Ovary (tissue), 7 donors: ENCODE measurements at regions not wholly inside any gene's neighbourhood (a gene's known extent, or its start where the extent isn't known, plus 50 kb on each side); places are given as distances from the start of the nearest gene placed in this dataset.

ENCODE experiments used
- DNase-seq, 5 donors: peaks; one replicate each; pipeline ENCODE4 v3.0.0-alpha.2; 2019 to 2020
- H3K27ac ChIP-seq, 2 donors: fragments of 200-600 bp; one replicate each; pipeline versions ENCODE4 v1.5.1 to v1.8.0; 2019 to 2022
- H3K27me3 ChIP-seq: fragments of 200-600 bp; one replicate; pipeline ENCODE4 v1.8.0; 2022
- H3K36me3 ChIP-seq: fragments of 200-600 bp; sonication (generic); one replicate; pipeline ENCODE4 v1.5.1; 2019
- H3K4me1 ChIP-seq: one replicate; pipeline ENCODE4 v1.8.1; 2013; ENCODE audit warnings: mild to moderate bottlenecking, moderate library complexity; ENCODE audit not compliant: insufficient read depth
- H3K4me3 ChIP-seq: fragments of 200-600 bp; sonication (generic); one replicate; pipeline ENCODE4 v1.5.1; 2017
- H3K9me3 ChIP-seq, 2 donors: fragments of 200-600 bp in 1 of 2; sonication (generic) in 1 of 2; one replicate each; pipeline versions ENCODE4 v1.5.1 to v1.8.1; 2013 to 2019; ENCODE audit warnings: mild to moderate bottlenecking in 1 of 2, moderate library complexity in 1 of 2
- CTCF ChIP-seq, 3 donors: fragments of 450-650 bp in 2 of 3; fragments of 200-600 bp in 1 of 3; IDR thresholded peaks; one replicate each; pipeline versions ENCODE4 v1.5.1 to v1.8.0; 2016 to 2022; ENCODE audit warnings: antibody characterized with exemption in 3 of 3, mild to moderate bottlenecking in 1 of 3
- EP300 ChIP-seq: sonication (generic); formaldehyde crosslinking; IDR thresholded peaks from one replicate; pipeline ENCODE4 v1.6.1; 2017; ENCODE audit warnings: antibody characterized with exemption
- POLR2A ChIP-seq: fragments of 450-650 bp; IDR thresholded peaks from one replicate; pipeline ENCODE4 v1.6.1; 2017; ENCODE audit warnings: antibody characterized with exemption, mild to moderate bottlenecking, moderate library complexity
- WGBS, 3 donors: extraction: QIAGEN DNeasy Blood & Tissue Kit in 1 of 3; methylation state at CpG; one replicate each; pipeline versions ENCODE4 v1.1.5 to v1.1.7; 2013 to 2017; 5-methylcytosine and 5-hydroxymethylcytosine counted together
- intact Hi-C, 4 donors: fragments of 100-400 bp; cut with DNase I; formaldehyde crosslinking; loops; one replicate each; pipeline versions ENCODE4 v1.11.0 to v1.15.1; 2022 to 2023
- donor health status: DM: no; HTN: no; CAD: no; lungs with moderate emphysema.
- donor health status: DM: no; HTN: no; CAD: no.
- donor health status: Bipolar disorder and iron deficiency.
- donor health status: DM: no; HTN: no; CAD: no.
- donor health status: DM: yes; HTN: yes; CAD: no.

DNA sequence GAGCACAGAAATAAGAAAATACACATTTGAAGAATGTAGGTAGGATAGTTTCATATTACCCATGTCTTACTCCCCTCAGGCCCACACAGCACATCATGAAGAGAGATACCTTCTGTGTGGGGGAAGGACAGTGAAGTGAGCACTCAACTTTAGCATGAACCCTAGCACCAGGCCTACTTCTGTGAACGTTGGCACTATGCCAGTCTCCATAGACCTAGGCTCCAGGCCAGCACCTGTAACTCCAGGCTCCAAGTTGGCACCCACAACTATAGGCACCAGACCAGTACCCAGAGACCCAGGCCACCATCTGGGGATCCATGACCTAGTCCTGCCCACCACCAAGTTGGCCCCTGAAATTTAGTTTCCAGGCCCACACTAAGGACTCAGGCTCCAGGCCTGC is 410.9 kb downstream of the INSC start:
- no peak for DNase-seq
- no peak overlapping the region for H3K4me3 ChIP-seq
- no peaks in the 10 kb centered on the region for H3K36me3 ChIP-seq
- intact Hi-C loops, result no loop called here
- no peaks in the 10 kb centered on the region for H3K27me3 ChIP-seq
- no peaks in the 10 kb centered on the region for H3K4me1 ChIP-seq
- WGBS, 3 donors, result 63 to 76% (median 64%) methylated on average over 1 of the region's 1 CpG
- peaks cover 0 to 10% of the 10 kb centered on the region in 2 donors for H3K9me3 ChIP-seq
- TF ChIP-seq POLR2A, result no peak
- no peak for TF ChIP-seq CTCF (IDR thresholded peaks at IDR 0.05)
- no peak for TF ChIP-seq EP300
- H3K27ac ChIP-seq, result no peak overlapping the region

- WGBS, 3 donors, result 80 to 84% (median 83%) methylated on average over 2 of the region's 2 CpGs
- TF ChIP-seq POLR2A (no peak), EP300 (no peak), CTCF (IDR thresholded peaks at IDR 0.05) (no peak)
- H3K36me3 ChIP-seq, result no peaks in the 10 kb centered on the region
- H3K9me3 ChIP-seq, result peaks cover 0 to 10% of the 10 kb centered on the region in 2 donors
- H3K27ac ChIP-seq, result no peak overlapping the region
- no peaks in the 10 kb centered on the region for H3K4me1 ChIP-seq
- no peaks in the 10 kb centered on the region for H3K27me3 ChIP-seq
- H3K4me3 ChIP-seq, result no peak overlapping the region
- DNase-seq, result no peak
- intact Hi-C loops, result no loop called here
Observed at GRCh38 chr11:15526032-15526431, 411.3 kb downstream of the INSC start.

DNA sequence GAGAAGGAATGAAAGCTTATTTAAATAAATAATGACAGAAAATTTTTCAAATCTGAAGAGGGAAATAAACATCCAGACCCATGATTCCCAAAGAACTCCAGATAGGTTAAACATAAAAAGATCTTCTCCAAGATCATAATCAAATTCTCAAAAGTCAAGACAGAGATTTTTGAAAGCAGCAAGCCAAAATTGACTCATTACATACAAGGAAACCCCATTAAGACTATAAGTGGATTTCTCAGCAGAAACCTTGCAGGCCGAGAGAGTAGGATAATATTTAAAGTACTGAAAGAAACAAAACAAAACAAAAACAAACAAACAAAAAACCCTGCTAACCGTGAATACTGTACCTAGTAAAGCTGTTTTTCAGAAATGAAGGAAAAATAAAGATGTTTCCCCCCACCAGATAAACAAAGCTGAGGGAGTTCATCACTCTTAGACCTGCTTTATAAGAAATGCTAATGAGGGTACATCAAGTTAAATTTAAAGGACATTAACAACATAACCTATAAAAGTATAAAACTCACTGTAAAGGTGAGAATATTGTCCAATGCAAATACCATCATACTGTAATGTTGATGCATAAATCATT is 412.2 kb downstream of the INSC start:
- Histone ChIP-seq H3K36me3 (no peaks in the 10 kb centered on the region), H3K4me3 (no peak overlapping the region), H3K4me1 (no peaks in the 10 kb centered on the region), H3K9me3 (peaks cover 0 to 10% of the 10 kb centered on the region in 2 donors), H3K27me3 (no peaks in the 10 kb centered on the region), H3K27ac (no peak overlapping the region)
- no peak for DNase-seq
- WGBS, 3 donors, result 47 to 75% (median 56%) methylated on average over 2 of the region's 2 CpGs
- intact Hi-C loops, result no loop called here
- TF ChIP-seq POLR2A, result no peak
- TF ChIP-seq CTCF (IDR thresholded peaks at IDR 0.05), result no peak
- TF ChIP-seq EP300, result no peak

- Histone ChIP-seq H3K4me1 (no peaks in the 10 kb centered on the region), H3K4me3 (no peak overlapping the region), H3K27ac (no peak overlapping the region), H3K27me3 (no peaks in the 10 kb centered on the region), H3K9me3 (no peaks in the 10 kb centered on the region), H3K36me3 (no peaks in the 10 kb centered on the region)
- TF ChIP-seq POLR2A (no peak), CTCF (IDR thresholded peaks at IDR 0.05) (no peak), EP300 (no peak)
- whole genome bisulfite sequencing, 3 donors, result 85 to 91% (median 89%) methylated on average over 4 of the region's 4 CpGs
- DNase-seq, result no peak
- intact Hi-C loops, result no loop called here
Observed at GRCh38 chr11:15532432-15532831, 417.7 kb downstream of the INSC start.
